Trophoblast cell (in vitro differentiated cells and primary cell): ENCODE measurements at regions not wholly inside any gene's neighbourhood (a gene's known extent, or its start where the extent isn't known, plus 50 kb on each side); places are given as distances from the start of the nearest gene placed in this dataset.
A peak's percentile ranks its signal among the peaks of the same experiment; 100 is the strongest.

Experiments used
- DNase-seq, 2 donors: peaks; one replicate each; pipeline ENCODE4 v3.0.0-alpha.2; 2016
- H2AFZ ChIP-seq: 2 replicates; pipeline ENCODE4 v1.6.1; 2013; ENCODE audit warnings: low read length, moderate library complexity, mild to moderate bottlenecking; ENCODE audit not compliant: insufficient read depth, poor library complexity
- H2AK5ac ChIP-seq: 2 replicates; pipeline ENCODE4 v1.6.1; 2013; ENCODE audit warnings: mild to moderate bottlenecking, low read length
- H2BK120ac ChIP-seq: 2 replicates; pipeline ENCODE4 v1.6.1; 2013; ENCODE audit warnings: low read length, mild to moderate bottlenecking, moderate library complexity; ENCODE audit not compliant: insufficient read depth, poor library complexity
- H2BK12ac ChIP-seq: 2 replicates; pipeline ENCODE4 v1.6.1; 2013; ENCODE audit warnings: mild to moderate bottlenecking, low read length, moderate library complexity
- H2BK5ac ChIP-seq: 2 replicates; pipeline ENCODE4 v1.6.1; 2013; ENCODE audit warnings: low read length, low read depth, moderate library complexity, mild to moderate bottlenecking; ENCODE audit not compliant: poor library complexity
- H3K14ac ChIP-seq: 2 replicates; pipeline ENCODE4 v1.6.1; 2013; ENCODE audit warnings: mild to moderate bottlenecking, low read length
- H3K18ac ChIP-seq: 2 replicates; pipeline ENCODE4 v1.6.1; 2013; ENCODE audit warnings: mild to moderate bottlenecking, low read length
- H3K23ac ChIP-seq: 2 replicates; pipeline ENCODE4 v1.6.1; 2013; ENCODE audit warnings: low read length
- H3K27ac ChIP-seq: 2 replicates; pipeline ENCODE4 v1.5.1; 2013; ENCODE audit warnings: low read depth, mild to moderate bottlenecking, inconsistent platforms, low read length, moderate library complexity
- H3K27me3 ChIP-seq: 2 replicates; pipeline ENCODE4 v1.6.1; 2013; ENCODE audit warnings: inconsistent platforms, mild to moderate bottlenecking, low read length, moderate library complexity; ENCODE audit not compliant: insufficient read depth
- H3K36me3 ChIP-seq, 2 experiments: 1 replicate in 1 of 2; 2 replicates in 1 of 2; pipeline ENCODE4 v1.6.1; 2013; ENCODE audit warnings: low read length in 2 of 2, mild to moderate bottlenecking in 2 of 2, moderate library complexity in 1 of 2; ENCODE audit not compliant: insufficient read depth in 2 of 2, control insufficient read depth in 1 of 2
- H3K4ac ChIP-seq: 2 replicates; pipeline ENCODE4 v1.6.1; 2013; ENCODE audit warnings: low read depth, mild to moderate bottlenecking, low read length, moderate library complexity
- H3K4me1 ChIP-seq, 2 experiments: 1 replicate in 1 of 2; 2 replicates in 1 of 2; pipeline ENCODE4 v1.6.1; 2013; ENCODE audit warnings: low read length in 2 of 2, mild to moderate bottlenecking in 2 of 2, moderate library complexity in 1 of 2; ENCODE audit not compliant: insufficient read depth in 2 of 2, control insufficient read depth in 1 of 2
- H3K4me2 ChIP-seq: 2 replicates; pipeline ENCODE4 v1.6.1; 2013; ENCODE audit warnings: inconsistent platforms, mild to moderate bottlenecking, low read length, moderate library complexity
- H3K4me3 ChIP-seq: 2 replicates; pipeline ENCODE4 v1.5.1; 2013; ENCODE audit warnings: mild to moderate bottlenecking, low read depth, low read length, inconsistent platforms
- H3K79me1 ChIP-seq: one replicate; pipeline ENCODE4 v1.6.1; 2013; ENCODE audit warnings: low read length
- H3K79me2 ChIP-seq: 2 replicates; pipeline ENCODE4 v1.6.1; 2013; ENCODE audit warnings: low read length, mild to moderate bottlenecking; ENCODE audit not compliant: control insufficient read depth, insufficient read depth, poor library complexity
- H3K9ac ChIP-seq: 2 replicates; pipeline ENCODE4 v1.6.1; 2013; ENCODE audit warnings: mild to moderate bottlenecking, low read length
- H3K9me3 ChIP-seq: 2 replicates; pipeline ENCODE4 v1.6.1; 2013; ENCODE audit warnings: low read depth, mild to moderate bottlenecking, control low read depth, inconsistent platforms, low read length; ENCODE audit not compliant: insufficient read depth
- H4K12ac ChIP-seq: 2 replicates; pipeline ENCODE4 v1.6.1; 2013; ENCODE audit warnings: low read depth, mild to moderate bottlenecking, low read length, moderate library complexity
- H4K8ac ChIP-seq: 2 replicates; pipeline ENCODE4 v1.6.1; 2013; ENCODE audit warnings: low read depth, mild to moderate bottlenecking, low read length, moderate library complexity
- H4K91ac ChIP-seq: one replicate; pipeline ENCODE4 v1.6.1; 2013; ENCODE audit warnings: low read depth, mild to moderate bottlenecking, low read length, moderate library complexity
- WGBS: extraction: QIAGEN DNeasy Blood & Tissue Kit; methylation state at CpG from one replicate; pipeline ENCODE4 v1.1.7; 2013; ENCODE audit warnings: missing lambda C conversion rate; ENCODE audit not compliant: insufficient read length, insufficient coverage; ENCODE audit errors: extremely low coverage; 5-methylcytosine and 5-hydroxymethylcytosine counted together

- Histone ChIP-seq H4K12ac (no peak overlapping the region), H2BK5ac (no peak overlapping the region), H3K79me2 (peaks cover 1% of the 10 kb centered on the region), H2AK5ac (no peak overlapping the region), H3K4me3 (no peak overlapping the region), H3K9me3 (no peaks in the 10 kb centered on the region), H3K18ac (no peak overlapping the region), H3K9ac (no peak overlapping the region), H4K8ac (no peak overlapping the region), H3K27me3 (no peaks in the 10 kb centered on the region), H3K4me1 (peaks cover 5 to 18% of the 10 kb centered on the region in 2 experiments), H3K4me2 (no peak overlapping the region), H3K27ac (peak overlapping the region; percentile 76), H3K79me1 (peaks cover 29% of the 10 kb centered on the region), H2BK120ac (no peak overlapping the region), H2BK12ac (no peak overlapping the region), H3K4ac (no peak overlapping the region), H4K91ac (no peak overlapping the region), H3K36me3 (no peaks in the 10 kb centered on the region), H2AFZ (no peak overlapping the region), H3K23ac (no peak overlapping the region), H3K14ac (no peak overlapping the region)
- peak; percentile 58 to 93 for DNase-seq
- no CpG with 5 or more reads among the region's 1 CpG for WGBS
Measured at GRCh38 chr3:4062621-4063020, 240.5 kb upstream of the SETMAR start.

- no peak overlapping the region for H2BK12ac ChIP-seq
- H3K79me1 ChIP-seq: peaks cover 33% of the 10 kb centered on the region
- no peak overlapping the region for H3K23ac ChIP-seq
- H3K4me3 ChIP-seq: no peak overlapping the region
- H2BK5ac ChIP-seq: peak overlapping the region; percentile 87
- no peak overlapping the region for H3K14ac ChIP-seq
- DNase-seq: peak; percentile 51 to 79
- peak overlapping the region; percentile 33 for H3K27ac ChIP-seq
- no peak overlapping the region for H4K8ac ChIP-seq
- peaks cover 1% of the 10 kb centered on the region for H3K79me2 ChIP-seq
- H4K91ac ChIP-seq: no peak overlapping the region
- H3K4ac ChIP-seq: no peak overlapping the region
- no peaks in the 10 kb centered on the region for H3K9me3 ChIP-seq
- no peak overlapping the region for H2AFZ ChIP-seq
- no peak overlapping the region for H4K12ac ChIP-seq
- no CpG with 5 or more reads among the region's 4 CpGs for whole genome bisulfite sequencing
- H3K18ac ChIP-seq: no peak overlapping the region
- H3K4me2 ChIP-seq: no peak overlapping the region
- no peaks in the 10 kb centered on the region for H3K36me3 ChIP-seq
- H3K4me1 ChIP-seq: peaks cover 6 to 20% of the 10 kb centered on the region in 2 experiments
- H3K9ac ChIP-seq: no peak overlapping the region
- no peaks in the 10 kb centered on the region for H3K27me3 ChIP-seq
- no peak overlapping the region for H2AK5ac ChIP-seq
- peak overlapping the region; percentile 60 for H2BK120ac ChIP-seq
Measured at GRCh38 chr3:4063916-4064574, 239.1 kb upstream of the SETMAR start.

- Histone ChIP-seq H3K27me3 (no peaks in the 10 kb centered on the region), H4K8ac (no peak overlapping the region), H3K9ac (no peak overlapping the region), H3K4ac (no peak overlapping the region), H2AK5ac (no peak overlapping the region), H3K23ac (no peak overlapping the region), H3K36me3 (no peaks in the 10 kb centered on the region), H3K4me3 (no peak overlapping the region), H3K79me1 (peaks cover 38% of the 10 kb centered on the region), H3K9me3 (no peaks in the 10 kb centered on the region), H2BK12ac (no peak overlapping the region), H4K12ac (no peak overlapping the region), H2BK120ac (no peak overlapping the region), H3K4me1 (peaks cover 7 to 24% of the 10 kb centered on the region in 2 experiments), H2BK5ac (no peak overlapping the region), H3K14ac (no peak overlapping the region), H3K27ac (peak overlapping the region; percentile 19), H3K18ac (no peak overlapping the region), H3K79me2 (peaks cover 1% of the 10 kb centered on the region), H2AFZ (no peak overlapping the region), H4K91ac (no peak overlapping the region), H3K4me2 (no peak overlapping the region)
- WGBS: no CpG with 5 or more reads among the region's 2 CpGs
- no peak for DNase-seq
Measured at GRCh38 chr3:4065085-4065484, 238.1 kb upstream of the SETMAR start.

- no peak for DNase-seq
- H3K4me3 ChIP-seq: no peak overlapping the region
- WGBS: no CpG with 5 or more reads among the region's 1 CpG
Measured at GRCh38 chr3:4065554-4065953, 237.6 kb upstream of the SETMAR start.

More at GRCh38 chr3:4065554-4065953, 237.6 kb upstream of the SETMAR start:
- peak overlapping the region; percentile 85 for H4K91ac ChIP-seq
- H3K23ac ChIP-seq: no peak overlapping the region
- H3K9ac ChIP-seq: no peak overlapping the region
- H3K4me1 ChIP-seq: peaks cover 7 to 25% of the 10 kb centered on the region in 2 experiments
- no peak overlapping the region for H3K4ac ChIP-seq
- peak overlapping the region; percentile 4 for H2AK5ac ChIP-seq
- peak overlapping the region; percentile 17 for H2BK5ac ChIP-seq
- no peak overlapping the region for H4K8ac ChIP-seq
- peak overlapping the region; percentile 36 for H3K14ac ChIP-seq
- H3K18ac ChIP-seq: no peak overlapping the region
- peak overlapping the region; percentile 39 for H2BK120ac ChIP-seq
- H2AFZ ChIP-seq: no peak overlapping the region
- H4K12ac ChIP-seq: no peak overlapping the region
- no peaks in the 10 kb centered on the region for H3K9me3 ChIP-seq
- peaks cover 1% of the 10 kb centered on the region for H3K79me2 ChIP-seq
- peak overlapping the region; percentile 1 for H3K27ac ChIP-seq
- peaks cover 40% of the 10 kb centered on the region for H3K79me1 ChIP-seq
- no peaks in the 10 kb centered on the region for H3K36me3 ChIP-seq
- peak overlapping the region; percentile 23 for H2BK12ac ChIP-seq
- no peaks in the 10 kb centered on the region for H3K27me3 ChIP-seq
- no peak overlapping the region for H3K4me2 ChIP-seq
